HEK293 (cell line): ENCODE measurements at regions not wholly inside any gene's neighbourhood (a gene's known extent, or its start where the extent isn't known, plus 50 kb on each side); places are given as distances from the start of the nearest gene placed in this dataset.

Source experiments
- CTCF ChIA-PET: fragments of 350-600 bp; formaldehyde crosslinking; extraction: SDS; loops from one replicate; lab custom pipeline; 2021; ENCODE audit warnings: antibody characterized with exemption; lab: Yijun Ruan, JAX
- POLR2A ChIA-PET: fragments of 300-600 bp; formaldehyde crosslinking; extraction: SDS; loops from one replicate; lab custom pipeline; 2020; ENCODE audit warnings: antibody characterized with exemption, inconsistent platforms; lab: Yijun Ruan, JAX
- H3K27ac ChIP-seq: fragments of 200-500 bp; sonication (Bioruptor generic); 2 replicates; pipeline ENCODE4 v1.5.1; 2014; ENCODE audit warnings: low read depth, low read length, control low read depth, inconsistent platforms; ENCODE audit errors: extremely low read depth
- H3K36me3 ChIP-seq, 2 experiments: fragments of 200-500 bp in 1 of 2; sonication (Bioruptor generic) in 1 of 2; 1 replicate in 1 of 2; 2 replicates in 1 of 2; pipeline ENCODE4 v1.5.1; 2014 to 2017; ENCODE audit warnings: inconsistent platforms in 2 of 2, low read length in 2 of 2; ENCODE audit not compliant: control insufficient read depth in 2 of 2, insufficient read depth in 1 of 2
- H3K4me1 ChIP-seq: fragments of 200-500 bp; sonication (Bioruptor generic); 2 replicates; pipeline ENCODE4 v1.5.1; 2014; ENCODE audit warnings: mild to moderate bottlenecking, low read length, inconsistent platforms; ENCODE audit not compliant: control insufficient read depth, insufficient read depth
- H3K4me3 ChIP-seq: 2 replicates; pipeline ENCODE4 v1.5.1; 2011; ENCODE audit warnings: low read depth, mild to moderate bottlenecking, control low read depth, low read length, moderate library complexity
- H3K9me3 ChIP-seq: fragments of 200-500 bp; sonication (Bioruptor generic); 2 replicates; pipeline ENCODE4 v1.5.1; 2014; ENCODE audit warnings: low read depth, low read length, inconsistent platforms; ENCODE audit not compliant: control insufficient read depth, insufficient read depth
- GLIS1 ChIP-seq: fragments of 450-650 bp; formaldehyde crosslinking; IDR thresholded peaks from 2 replicates; pipeline ENCODE4 v1.5.1; 2016; ENCODE audit warnings: missing biosample characterization, missing genetic modification characterization
- IKZF3 ChIP-seq: fragments of 450-650 bp; IDR thresholded peaks from 2 replicates; pipeline ENCODE4 v1.5.0; 2018; ENCODE audit warnings: missing biosample characterization, mild to moderate bottlenecking, missing genetic modification characterization, moderate library complexity
- MZF1 ChIP-seq: fragments of 450-650 bp; formaldehyde crosslinking; IDR thresholded peaks from 2 replicates; pipeline ENCODE4 v1.5.1; 2017; ENCODE audit warnings: missing biosample characterization, missing genetic modification characterization, borderline replicate concordance
- PRDM1 ChIP-seq: fragments of 450-650 bp; formaldehyde crosslinking; IDR thresholded peaks from 2 replicates; pipeline ENCODE4; 2016; ENCODE audit warnings: missing biosample characterization, missing genetic modification characterization
- RBAK ChIP-seq: fragments of 450-650 bp; formaldehyde crosslinking; IDR thresholded peaks from 2 replicates; pipeline ENCODE4 v1.5.1; 2016; ENCODE audit warnings: missing biosample characterization, missing genetic modification characterization
- SCRT1 ChIP-seq: fragments of 450-650 bp; formaldehyde crosslinking; IDR thresholded peaks from 2 replicates; pipeline ENCODE4 v1.5.1; 2016; ENCODE audit warnings: missing biosample characterization, missing genetic modification characterization, borderline replicate concordance
- WT1 ChIP-seq: fragments of 450-650 bp; formaldehyde crosslinking; IDR thresholded peaks from 2 replicates; pipeline ENCODE4 v1.5.1; 2016; ENCODE audit warnings: missing biosample characterization, missing genetic modification characterization
- YY1 ChIP-seq: fragments of 450-650 bp; formaldehyde crosslinking; IDR thresholded peaks from 2 replicates; pipeline ENCODE4 v1.5.1; 2018; ENCODE audit warnings: missing biosample characterization, missing genetic modification characterization
- ZBTB48 ChIP-seq: fragments of 450-650 bp; formaldehyde crosslinking; IDR thresholded peaks from 2 replicates; pipeline ENCODE4 v1.5.1; 2016; ENCODE audit warnings: missing biosample characterization, missing genetic modification characterization
- ZBTB8A ChIP-seq: fragments of 450-650 bp; formaldehyde crosslinking; IDR thresholded peaks from 2 replicates; pipeline ENCODE4 v1.5.1; 2016; ENCODE audit warnings: missing biosample characterization, missing genetic modification characterization
- ZNF10 ChIP-seq: fragments of 450-650 bp; formaldehyde crosslinking; IDR thresholded peaks from 2 replicates; pipeline ENCODE4 v1.5.1; 2017; ENCODE audit warnings: missing biosample characterization, missing genetic modification characterization
- ZNF16 ChIP-seq: fragments of 450-650 bp; formaldehyde crosslinking; IDR thresholded peaks from 2 replicates; pipeline ENCODE4 v1.5.1; 2016; ENCODE audit warnings: low read depth, missing biosample characterization, missing genetic modification characterization
- ZNF239 ChIP-seq: fragments of 450-650 bp; formaldehyde crosslinking; IDR thresholded peaks from 2 replicates; pipeline ENCODE4 v1.5.1; 2016; ENCODE audit warnings: missing biosample characterization, missing genetic modification characterization
- ZNF335 ChIP-seq: fragments of 450-650 bp; formaldehyde crosslinking; conservative IDR thresholded peaks from 2 replicates; pipeline ENCODE4 v1.5.1; 2016; ENCODE audit warnings: missing biosample characterization, missing genetic modification characterization
- ZNF366 ChIP-seq: fragments of 450-650 bp; formaldehyde crosslinking; conservative IDR thresholded peaks from 2 replicates; pipeline ENCODE4 v1.5.1; 2016; ENCODE audit warnings: missing biosample characterization, missing genetic modification characterization
- ZNF426 ChIP-seq: fragments of 450-650 bp; formaldehyde crosslinking; IDR thresholded peaks from 2 replicates; pipeline ENCODE4 v1.5.1; 2017; ENCODE audit warnings: missing biosample characterization, missing genetic modification characterization, mild to moderate bottlenecking, inconsistent platforms, moderate library complexity
- ZNF48 ChIP-seq: fragments of 450-650 bp; formaldehyde crosslinking; IDR thresholded peaks from 2 replicates; pipeline ENCODE4 v1.5.1; 2016; ENCODE audit warnings: missing biosample characterization, missing genetic modification characterization
- ZNF664 ChIP-seq: fragments of 450-650 bp; formaldehyde crosslinking; IDR thresholded peaks from 2 replicates; pipeline ENCODE4 v1.5.1; 2016; ENCODE audit warnings: missing biosample characterization, missing genetic modification characterization
- ZNF785 ChIP-seq: fragments of 450-650 bp; formaldehyde crosslinking; IDR thresholded peaks from 2 replicates; pipeline ENCODE4 v1.5.1; 2016; ENCODE audit warnings: missing biosample characterization, missing genetic modification characterization
- ZNF837 ChIP-seq: fragments of 450-650 bp; formaldehyde crosslinking; IDR thresholded peaks from 2 replicates; pipeline ENCODE4 v1.5.1; 2016; ENCODE audit warnings: missing biosample characterization, missing genetic modification characterization
- TF ChIP-seq, protein P1 (sequence below): fragments of 450-650 bp; IDR thresholded peaks from 2 replicates; pipeline ENCODE4 v1.5.1; 2018; ENCODE audit warnings: missing biosample characterization, mild to moderate bottlenecking, missing genetic modification characterization
- TF ChIP-seq, protein P2 (sequence below): fragments of 450-650 bp; formaldehyde crosslinking; IDR thresholded peaks from 2 replicates; pipeline ENCODE4 v1.5.1; 2016; ENCODE audit warnings: missing biosample characterization, missing genetic modification characterization
- TF ChIP-seq, protein P3 (sequence below): fragments of 450-650 bp; formaldehyde crosslinking; IDR thresholded peaks from 2 replicates; pipeline ENCODE4 v1.5.1; 2016; ENCODE audit warnings: missing biosample characterization, missing genetic modification characterization

DNA sequence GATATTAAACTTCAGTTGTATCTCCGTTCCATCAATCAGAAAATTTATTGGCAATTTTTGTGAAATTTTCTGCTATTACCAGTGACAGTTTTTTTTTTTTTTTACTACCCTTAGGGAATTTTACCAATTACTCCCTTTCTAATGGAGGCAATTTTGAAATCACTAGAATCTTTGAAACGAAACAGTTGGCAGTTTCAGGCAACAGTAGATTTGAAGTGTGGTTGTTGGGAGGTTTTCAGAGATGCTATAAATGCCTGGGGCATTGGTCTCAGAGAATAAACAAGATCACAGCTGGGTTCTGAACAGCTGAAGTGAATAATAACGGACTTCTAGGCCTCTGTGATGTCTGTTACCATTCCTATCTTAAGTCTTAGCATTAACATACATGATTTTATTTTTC, 535.9 kb upstream of the POT1 start (continued):
- TF ChIP-seq, protein P1, sequence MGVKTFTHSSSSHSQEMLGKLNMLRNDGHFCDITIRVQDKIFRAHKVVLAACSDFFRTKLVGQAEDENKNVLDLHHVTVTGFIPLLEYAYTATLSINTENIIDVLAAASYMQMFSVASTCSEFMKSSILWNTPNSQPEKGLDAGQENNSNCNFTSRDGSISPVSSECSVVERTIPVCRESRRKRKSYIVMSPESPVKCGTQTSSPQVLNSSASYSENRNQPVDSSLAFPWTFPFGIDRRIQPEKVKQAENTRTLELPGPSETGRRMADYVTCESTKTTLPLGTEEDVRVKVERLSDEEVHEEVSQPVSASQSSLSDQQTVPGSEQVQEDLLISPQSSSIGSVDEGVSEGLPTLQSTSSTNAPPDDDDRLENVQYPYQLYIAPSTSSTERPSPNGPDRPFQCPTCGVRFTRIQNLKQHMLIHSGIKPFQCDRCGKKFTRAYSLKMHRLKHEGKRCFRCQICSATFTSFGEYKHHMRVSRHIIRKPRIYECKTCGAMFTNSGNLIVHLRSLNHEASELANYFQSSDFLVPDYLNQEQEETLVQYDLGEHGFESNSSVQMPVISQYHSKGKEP (tag by site-specific recombination) = no peak
- TF ChIP-seq ZBTB8A = no peak
- TF ChIP-seq ZNF16 (tag by site-specific recombination) = no peak
- TF ChIP-seq ZBTB48 (tag by site-specific recombination) = no peak

GRCh38 chr7:125462615-125463014, 533.0 kb upstream of the POT1 start:
- ChIA-PET POLR2A (no interaction called here), CTCF (no interaction called here)
- Histone ChIP-seq H3K4me3 (no peak overlapping the region), H3K27ac (no peak overlapping the region), H3K9me3 (no peaks in the 10 kb centered on the region), H3K4me1 (no peaks in the 10 kb centered on the region), H3K36me3 (no peaks in the 10 kb centered on the region)
- TF ChIP-seq ZNF48 (tag by site-specific recombination) (no peak), PRDM1 (0 out of 2 replicates have a peak, but pooled peaks have one; percentile 27), ZNF785 (tag by site-specific recombination) (no peak), ZNF335 (tag by site-specific recombination) (no peak), ZNF664 (tag by site-specific recombination) (no peak), GLIS1 (tag by site-specific recombination) (no peak), ZNF366 (tag by site-specific recombination) (0 out of 2 replicates have a peak, but pooled peaks have one; percentile 36)
- TF ChIP-seq, protein P2, sequence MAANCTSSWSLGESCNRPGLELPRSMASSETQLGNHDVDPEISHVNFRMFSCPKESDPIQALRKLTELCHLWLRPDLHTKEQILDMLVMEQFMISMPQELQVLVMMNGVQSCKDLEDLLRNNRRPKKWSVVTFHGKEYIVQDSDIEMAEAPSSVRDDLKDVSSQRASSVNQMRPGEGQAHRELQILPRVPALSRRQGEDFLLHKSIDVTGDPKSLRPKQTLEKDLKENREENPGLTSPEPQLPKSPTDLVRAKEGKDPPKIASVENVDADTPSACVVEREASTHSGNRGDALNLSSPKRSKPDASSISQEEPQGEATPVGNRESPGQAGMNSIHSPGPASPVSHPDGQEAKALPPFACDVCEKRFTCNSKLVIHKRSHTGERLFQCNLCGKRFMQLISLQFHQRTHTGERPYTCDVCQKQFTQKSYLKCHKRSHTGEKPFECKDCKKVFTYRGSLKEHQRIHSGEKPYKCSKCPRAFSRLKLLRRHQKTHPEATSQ (tag by site-specific recombination) = no peak

GRCh38 chr7:125459038-125459437, 529.4 kb upstream of the POT1 start:
- no peaks in the 10 kb centered on the region for H3K4me1 ChIP-seq
- H3K4me3 ChIP-seq = no peak overlapping the region
- H3K36me3 ChIP-seq = no peaks in the 10 kb centered on the region
- H3K27ac ChIP-seq = no peak overlapping the region
- POLR2A ChIA-PET = interaction anchor here (0.6 kb wide), 1 partner anchor 872 kb away, joined by 3 read pairs; no protein-coding TSS in a partner anchor
- H3K9me3 ChIP-seq = no peaks in the 10 kb centered on the region
- TF ChIP-seq ZNF837 (tag by site-specific recombination) (no peak), SCRT1 (no peak), ZNF426 (tag by site-specific recombination) (no peak), ZNF16 (tag by site-specific recombination) (no peak), YY1 (no peak), MZF1 (tag by site-specific recombination) (no peak), ZBTB8A (no peak), IKZF3 (tag by site-specific recombination) (no peak), ZNF10 (tag by site-specific recombination) (no peak), WT1 (tag by site-specific recombination) (no peak), RBAK (tag by site-specific recombination) (no peak), ZNF239 (tag by site-specific recombination) (no peak)
- TF ChIP-seq, protein P3, sequence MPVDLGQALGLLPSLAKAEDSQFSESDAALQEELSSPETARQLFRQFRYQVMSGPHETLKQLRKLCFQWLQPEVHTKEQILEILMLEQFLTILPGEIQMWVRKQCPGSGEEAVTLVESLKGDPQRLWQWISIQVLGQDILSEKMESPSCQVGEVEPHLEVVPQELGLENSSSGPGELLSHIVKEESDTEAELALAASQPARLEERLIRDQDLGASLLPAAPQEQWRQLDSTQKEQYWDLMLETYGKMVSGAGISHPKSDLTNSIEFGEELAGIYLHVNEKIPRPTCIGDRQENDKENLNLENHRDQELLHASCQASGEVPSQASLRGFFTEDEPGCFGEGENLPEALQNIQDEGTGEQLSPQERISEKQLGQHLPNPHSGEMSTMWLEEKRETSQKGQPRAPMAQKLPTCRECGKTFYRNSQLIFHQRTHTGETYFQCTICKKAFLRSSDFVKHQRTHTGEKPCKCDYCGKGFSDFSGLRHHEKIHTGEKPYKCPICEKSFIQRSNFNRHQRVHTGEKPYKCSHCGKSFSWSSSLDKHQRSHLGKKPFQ = no peak
- TF ChIP-seq, all 188 proteins: peak for 0
- CTCF ChIA-PET = no interaction called here
